ENCODE measurements at regions not wholly inside any gene's neighbourhood (a gene's known extent, or its start where the extent isn't known, plus 50 kb on each side); places are given as distances from the start of the nearest gene placed in this dataset.

DNA sequence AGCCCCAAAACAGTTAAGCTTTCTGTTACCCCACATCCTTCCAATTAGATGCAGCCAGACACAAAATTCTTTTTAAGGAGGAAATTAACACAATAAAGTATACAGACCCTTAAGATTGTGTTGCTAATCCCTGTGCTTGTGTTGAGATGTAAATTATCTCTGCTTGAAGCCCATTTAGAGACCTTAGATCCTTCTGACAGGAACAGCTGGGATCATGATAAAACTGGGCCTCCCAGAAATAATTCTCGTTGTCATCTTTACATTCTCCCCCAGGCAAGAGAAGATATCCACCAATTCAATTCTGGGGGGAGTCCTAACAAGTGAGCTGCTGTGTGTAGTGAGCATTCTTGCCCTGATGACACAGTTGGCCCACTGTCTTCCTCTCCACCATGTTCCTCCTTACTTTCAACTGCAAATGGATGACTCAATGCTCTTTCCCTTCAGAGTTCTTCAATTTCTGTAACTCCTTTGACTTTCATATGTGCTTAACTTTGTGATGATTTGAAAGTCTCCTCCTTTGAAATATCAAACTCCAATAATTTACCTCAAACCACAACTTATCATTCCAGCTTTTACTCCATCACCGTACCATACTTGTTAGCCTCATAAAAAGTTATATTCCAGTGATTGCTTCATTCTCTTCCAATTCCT, 186.6 kb downstream of the RAP2B start:
- Mint-ChIP-seq H3K27me3 (ENCODE audit: low read depth) (peaks cover 94% of the 10 kb centered on the region), H3K36me3 (peaks cover 22% of the 10 kb centered on the region), H3K4me3 (no peak overlapping the region), H3K4me1 (peaks cover 27% of the 10 kb centered on the region), H3K9me3 (peaks cover 27% of the 10 kb centered on the region), H3K27ac (no peak overlapping the region)
- TF ChIP-seq RELA (CRISPR knock-in tag; IDR thresholded peaks at IDR 0.05; ENCODE audit: borderline replicate concordance), result no peak
- CTCF ChIA-PET, result interaction anchor here (0.5 kb wide), 1 partner anchor 279 kb away, joined by 3 read pairs; no protein-coding TSS in a partner anchor
- DNase-seq (ENCODE audit: low spot score) (no peak), ATAC-seq (peak; percentile 93)
- POLR2A ChIA-PET, result no interaction called here

DNA sequence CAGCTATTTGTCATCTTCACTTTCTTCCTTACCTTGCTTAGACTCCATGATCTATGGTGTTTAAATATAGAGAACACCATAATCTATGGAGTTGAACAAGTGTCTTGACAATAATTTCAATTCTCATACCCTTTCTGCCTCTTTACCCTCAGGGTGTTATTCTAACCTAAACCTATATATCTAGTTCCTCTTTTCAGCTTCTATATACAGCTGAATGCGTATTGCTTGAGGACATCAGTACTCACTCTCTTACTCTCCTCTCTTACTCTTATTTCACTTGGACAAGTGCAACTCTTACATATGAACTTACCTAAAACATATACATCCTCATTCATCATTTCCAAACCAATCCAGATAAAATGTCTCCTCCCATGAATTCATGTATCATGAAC, 187.1 kb downstream of the RAP2B start:
- no peak overlapping the region for H3K4me3 Mint-ChIP-seq
- DNase-seq (ENCODE audit: low spot score), result no peak
- peaks cover 92% of the 10 kb centered on the region for H3K27me3 Mint-ChIP-seq (ENCODE audit: low read depth)
- peaks cover 27% of the 10 kb centered on the region for H3K4me1 Mint-ChIP-seq
- CTCF ChIA-PET, result no interaction called here
- no peak overlapping the region for H3K27ac Mint-ChIP-seq
- POLR2A ChIA-PET, result no interaction called here
- TF ChIP-seq NR3C1 (CRISPR knock-in tag; conservative IDR thresholded peaks at IDR 0.05; ENCODE audit: low read depth) (no peak), JAZF1 (CRISPR knock-in tag; IDR thresholded peaks at IDR 0.05) (no peak), SOX15 (CRISPR knock-in tag; IDR thresholded peaks at IDR 0.05) (no peak), ZNF317 (CRISPR knock-in tag; IDR thresholded peaks at IDR 0.05; ENCODE audit: borderline replicate concordance, low read depth) (no peak), NFYB (CRISPR knock-in tag; conservative IDR thresholded peaks at IDR 0.05; ENCODE audit: low read depth) (no peak), ETV6 (CRISPR knock-in tag; IDR thresholded peaks at IDR 0.05) (no peak), PRRX2 (CRISPR knock-in tag; IDR thresholded peaks at IDR 0.05) (no peak), NR2C2 (CRISPR knock-in tag; IDR thresholded peaks at IDR 0.05) (no peak)
- TF ChIP-seq, protein P1, sequence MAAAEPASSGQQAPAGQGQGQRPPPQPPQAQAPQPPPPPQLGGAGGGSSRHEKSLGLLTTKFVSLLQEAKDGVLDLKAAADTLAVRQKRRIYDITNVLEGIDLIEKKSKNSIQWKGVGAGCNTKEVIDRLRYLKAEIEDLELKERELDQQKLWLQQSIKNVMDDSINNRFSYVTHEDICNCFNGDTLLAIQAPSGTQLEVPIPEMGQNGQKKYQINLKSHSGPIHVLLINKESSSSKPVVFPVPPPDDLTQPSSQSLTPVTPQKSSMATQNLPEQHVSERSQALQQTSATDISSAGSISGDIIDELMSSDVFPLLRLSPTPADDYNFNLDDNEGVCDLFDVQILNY (CRISPR knock-in tag; IDR thresholded peaks at IDR 0.05), result no peak
- TF ChIP-seq, protein P2, sequence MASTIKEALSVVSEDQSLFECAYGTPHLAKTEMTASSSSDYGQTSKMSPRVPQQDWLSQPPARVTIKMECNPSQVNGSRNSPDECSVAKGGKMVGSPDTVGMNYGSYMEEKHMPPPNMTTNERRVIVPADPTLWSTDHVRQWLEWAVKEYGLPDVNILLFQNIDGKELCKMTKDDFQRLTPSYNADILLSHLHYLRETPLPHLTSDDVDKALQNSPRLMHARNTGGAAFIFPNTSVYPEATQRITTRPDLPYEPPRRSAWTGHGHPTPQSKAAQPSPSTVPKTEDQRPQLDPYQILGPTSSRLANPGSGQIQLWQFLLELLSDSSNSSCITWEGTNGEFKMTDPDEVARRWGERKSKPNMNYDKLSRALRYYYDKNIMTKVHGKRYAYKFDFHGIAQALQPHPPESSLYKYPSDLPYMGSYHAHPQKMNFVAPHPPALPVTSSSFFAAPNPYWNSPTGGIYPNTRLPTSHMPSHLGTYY (CRISPR knock-in tag; IDR thresholded peaks at IDR 0.05), result no peak
- no peak for ATAC-seq
- peaks cover 22% of the 10 kb centered on the region for H3K36me3 Mint-ChIP-seq
- H3K9me3 Mint-ChIP-seq, result peaks cover 27% of the 10 kb centered on the region

DNA sequence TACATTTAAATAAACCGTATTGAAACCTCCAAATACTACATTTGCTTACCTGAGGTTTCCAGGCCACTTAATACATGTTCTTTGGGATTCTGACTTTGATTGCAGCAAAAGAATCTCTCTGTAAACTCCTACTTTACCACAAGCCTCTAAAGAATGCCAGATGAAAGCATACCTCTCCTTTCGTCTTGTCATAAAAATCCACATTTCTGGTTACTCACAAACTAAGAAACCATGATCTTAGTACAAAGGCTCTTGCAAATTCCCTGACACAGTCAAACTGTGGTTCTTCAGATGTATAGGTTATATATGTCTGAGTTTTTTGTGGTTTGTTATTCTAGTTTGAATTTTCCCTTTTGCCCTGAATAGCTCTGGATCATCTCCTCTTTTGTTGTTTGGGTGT, 188.4 kb downstream of the RAP2B start:
- H3K27ac Mint-ChIP-seq, result no peak overlapping the region
- DNase-seq (ENCODE audit: low spot score) (no peak), ATAC-seq (no peak)
- peaks cover 27% of the 10 kb centered on the region for H3K4me1 Mint-ChIP-seq
- POLR2A ChIA-PET, result no interaction called here
- TF ChIP-seq, protein P3, sequence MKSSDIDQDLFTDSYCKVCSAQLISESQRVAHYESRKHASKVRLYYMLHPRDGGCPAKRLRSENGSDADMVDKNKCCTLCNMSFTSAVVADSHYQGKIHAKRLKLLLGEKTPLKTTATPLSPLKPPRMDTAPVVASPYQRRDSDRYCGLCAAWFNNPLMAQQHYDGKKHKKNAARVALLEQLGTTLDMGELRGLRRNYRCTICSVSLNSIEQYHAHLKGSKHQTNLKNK (CRISPR knock-in tag; IDR thresholded peaks at IDR 0.05), result no peak
- TF ChIP-seq ZNF263 (CRISPR knock-in tag; IDR thresholded peaks at IDR 0.05; ENCODE audit: low read depth), result no peak
- no peak for TF ChIP-seq ZNF219 (CRISPR knock-in tag; IDR thresholded peaks at IDR 0.05; ENCODE audit: borderline replicate concordance)
- TF ChIP-seq, protein P4, sequence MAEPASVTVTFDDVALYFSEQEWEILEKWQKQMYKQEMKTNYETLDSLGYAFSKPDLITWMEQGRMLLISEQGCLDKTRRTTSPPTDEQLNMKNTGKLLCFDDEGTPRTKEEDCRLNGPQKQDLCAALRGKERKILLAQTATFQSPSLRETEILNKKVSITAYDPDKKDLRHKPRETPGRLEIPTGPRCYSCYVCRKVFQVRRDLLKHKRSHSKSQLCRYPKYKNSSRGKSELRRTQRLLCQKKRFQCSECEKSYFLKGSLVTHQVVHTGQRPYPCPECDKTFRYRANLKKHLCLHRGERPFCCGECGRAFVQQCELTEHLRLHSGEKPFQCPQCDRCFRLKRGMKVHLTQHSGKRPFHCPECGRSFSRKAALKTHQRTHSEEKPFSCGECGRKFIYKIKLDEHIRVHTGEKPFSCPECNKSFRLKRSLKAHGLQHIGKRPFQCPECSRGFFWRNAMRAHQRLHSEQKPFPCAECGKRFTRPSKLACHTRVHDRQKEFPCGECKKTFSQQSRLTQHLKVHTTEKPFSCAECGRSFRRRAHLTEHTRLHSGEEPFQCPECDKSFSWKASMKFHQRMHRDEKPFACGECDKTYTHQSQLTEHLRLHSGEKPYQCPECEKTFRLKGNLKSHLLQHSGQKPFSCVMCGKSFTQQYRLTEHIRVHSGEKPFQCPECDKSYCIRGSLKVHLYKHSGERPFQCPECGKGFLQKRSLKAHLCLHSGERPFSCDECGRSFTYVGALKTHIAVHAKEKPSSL (CRISPR knock-in tag; conservative IDR thresholded peaks at IDR 0.05), result no peak
- TF ChIP-seq, protein P5, sequence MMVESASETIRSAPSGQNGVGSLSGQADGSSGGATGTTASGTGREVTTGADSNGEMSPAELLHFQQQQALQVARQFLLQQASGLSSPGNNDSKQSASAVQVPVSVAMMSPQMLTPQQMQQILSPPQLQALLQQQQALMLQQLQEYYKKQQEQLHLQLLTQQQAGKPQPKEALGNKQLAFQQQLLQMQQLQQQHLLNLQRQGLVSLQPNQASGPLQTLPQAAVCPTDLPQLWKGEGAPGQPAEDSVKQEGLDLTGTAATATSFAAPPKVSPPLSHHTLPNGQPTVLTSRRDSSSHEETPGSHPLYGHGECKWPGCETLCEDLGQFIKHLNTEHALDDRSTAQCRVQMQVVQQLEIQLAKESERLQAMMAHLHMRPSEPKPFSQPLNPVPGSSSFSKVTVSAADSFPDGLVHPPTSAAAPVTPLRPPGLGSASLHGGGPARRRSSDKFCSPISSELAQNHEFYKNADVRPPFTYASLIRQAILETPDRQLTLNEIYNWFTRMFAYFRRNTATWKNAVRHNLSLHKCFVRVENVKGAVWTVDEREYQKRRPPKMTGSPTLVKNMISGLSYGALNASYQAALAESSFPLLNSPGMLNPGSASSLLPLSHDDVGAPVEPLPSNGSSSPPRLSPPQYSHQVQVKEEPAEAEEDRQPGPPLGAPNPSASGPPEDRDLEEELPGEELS (CRISPR knock-in tag; IDR thresholded peaks at IDR 0.05), result no peak
- peaks cover 27% of the 10 kb centered on the region for H3K9me3 Mint-ChIP-seq
- peaks cover 89% of the 10 kb centered on the region for H3K27me3 Mint-ChIP-seq (ENCODE audit: low read depth)
- CTCF ChIA-PET, result no interaction called here
- peaks cover 22% of the 10 kb centered on the region for H3K36me3 Mint-ChIP-seq
- no peak overlapping the region for H3K4me3 Mint-ChIP-seq

All from WTC11 (cell line).